ENCODE measurements at regions not wholly inside any gene's neighbourhood (a gene's known extent, or its start where the extent isn't known, plus 50 kb on each side); places are given as distances from the start of the nearest gene placed in this dataset.

DNA sequence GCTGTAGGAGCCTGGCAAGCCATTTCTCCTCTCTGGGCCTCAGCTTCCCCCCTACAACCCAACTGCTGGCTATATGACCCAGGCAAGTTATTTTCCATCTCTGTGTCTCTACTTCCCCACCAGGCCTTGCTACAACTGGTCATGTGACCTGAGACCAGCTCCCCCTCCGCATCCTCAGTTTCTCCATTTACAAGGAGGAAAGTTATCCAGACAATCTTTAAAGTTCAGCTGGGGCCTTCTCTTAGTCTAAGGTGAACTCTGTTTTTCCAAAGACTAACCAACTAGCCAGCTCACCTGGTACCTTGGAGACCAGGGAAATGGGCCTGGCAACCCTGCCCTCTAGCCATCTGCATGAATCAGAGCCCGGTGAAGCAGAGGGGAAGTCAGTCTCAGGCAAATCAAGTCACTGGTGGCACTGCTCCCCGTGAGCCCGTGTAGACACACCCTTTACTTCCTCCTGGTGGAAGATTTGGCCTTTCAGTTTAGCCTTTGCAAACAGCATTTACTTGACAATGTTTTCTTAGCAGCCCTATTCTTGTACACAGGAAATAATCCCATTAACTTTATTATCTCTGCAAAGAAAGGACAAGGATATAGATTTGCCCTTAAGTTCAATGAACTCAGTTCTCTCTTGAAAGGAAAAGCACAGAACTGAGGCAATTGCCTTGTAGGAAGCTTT, 157.7 kb downstream of the VEGFA start:
- TF ChIP-seq, protein P1, sequence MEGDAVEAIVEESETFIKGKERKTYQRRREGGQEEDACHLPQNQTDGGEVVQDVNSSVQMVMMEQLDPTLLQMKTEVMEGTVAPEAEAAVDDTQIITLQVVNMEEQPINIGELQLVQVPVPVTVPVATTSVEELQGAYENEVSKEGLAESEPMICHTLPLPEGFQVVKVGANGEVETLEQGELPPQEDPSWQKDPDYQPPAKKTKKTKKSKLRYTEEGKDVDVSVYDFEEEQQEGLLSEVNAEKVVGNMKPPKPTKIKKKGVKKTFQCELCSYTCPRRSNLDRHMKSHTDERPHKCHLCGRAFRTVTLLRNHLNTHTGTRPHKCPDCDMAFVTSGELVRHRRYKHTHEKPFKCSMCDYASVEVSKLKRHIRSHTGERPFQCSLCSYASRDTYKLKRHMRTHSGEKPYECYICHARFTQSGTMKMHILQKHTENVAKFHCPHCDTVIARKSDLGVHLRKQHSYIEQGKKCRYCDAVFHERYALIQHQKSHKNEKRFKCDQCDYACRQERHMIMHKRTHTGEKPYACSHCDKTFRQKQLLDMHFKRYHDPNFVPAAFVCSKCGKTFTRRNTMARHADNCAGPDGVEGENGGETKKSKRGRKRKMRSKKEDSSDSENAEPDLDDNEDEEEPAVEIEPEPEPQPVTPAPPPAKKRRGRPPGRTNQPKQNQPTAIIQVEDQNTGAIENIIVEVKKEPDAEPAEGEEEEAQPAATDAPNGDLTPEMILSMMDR (IDR thresholded peaks at IDR 0.05) = no peak
- peak in 1 of 3 donors; percentile 73 for TF ChIP-seq POLR2AphosphoS5 (IDR thresholded peaks at IDR 0.05)
- TF ChIP-seq EP300 (IDR thresholded peaks at IDR 0.05) = no peak
